ENCODE measurements at regions not wholly inside any gene's neighbourhood (a gene's known extent, or its start where the extent isn't known, plus 50 kb on each side); places are given as distances from the start of the nearest gene placed in this dataset.

DNA sequence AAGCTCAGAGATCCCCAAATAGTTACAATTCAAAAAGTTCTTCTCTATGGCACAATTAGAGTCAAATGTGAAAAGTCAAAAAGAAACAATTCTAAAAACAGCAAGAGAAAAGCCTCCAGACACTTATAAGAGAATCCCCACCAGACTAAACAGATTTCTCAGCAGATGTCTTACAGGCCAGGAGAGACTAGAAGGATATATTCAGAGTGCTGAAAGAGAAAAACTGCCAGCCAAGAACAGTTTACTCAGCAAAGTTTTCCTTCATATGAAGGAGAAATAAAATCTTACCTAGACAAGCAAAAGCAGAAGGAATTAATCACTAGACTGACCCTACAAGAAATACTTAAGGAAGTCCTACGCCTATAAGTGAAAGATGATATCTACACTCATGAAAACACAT, 176.1 kb upstream of the OPRM1 start:
- no peak for ATAC-seq (ENCODE audit: low read depth)
- TF ChIP-seq, protein P1, sequence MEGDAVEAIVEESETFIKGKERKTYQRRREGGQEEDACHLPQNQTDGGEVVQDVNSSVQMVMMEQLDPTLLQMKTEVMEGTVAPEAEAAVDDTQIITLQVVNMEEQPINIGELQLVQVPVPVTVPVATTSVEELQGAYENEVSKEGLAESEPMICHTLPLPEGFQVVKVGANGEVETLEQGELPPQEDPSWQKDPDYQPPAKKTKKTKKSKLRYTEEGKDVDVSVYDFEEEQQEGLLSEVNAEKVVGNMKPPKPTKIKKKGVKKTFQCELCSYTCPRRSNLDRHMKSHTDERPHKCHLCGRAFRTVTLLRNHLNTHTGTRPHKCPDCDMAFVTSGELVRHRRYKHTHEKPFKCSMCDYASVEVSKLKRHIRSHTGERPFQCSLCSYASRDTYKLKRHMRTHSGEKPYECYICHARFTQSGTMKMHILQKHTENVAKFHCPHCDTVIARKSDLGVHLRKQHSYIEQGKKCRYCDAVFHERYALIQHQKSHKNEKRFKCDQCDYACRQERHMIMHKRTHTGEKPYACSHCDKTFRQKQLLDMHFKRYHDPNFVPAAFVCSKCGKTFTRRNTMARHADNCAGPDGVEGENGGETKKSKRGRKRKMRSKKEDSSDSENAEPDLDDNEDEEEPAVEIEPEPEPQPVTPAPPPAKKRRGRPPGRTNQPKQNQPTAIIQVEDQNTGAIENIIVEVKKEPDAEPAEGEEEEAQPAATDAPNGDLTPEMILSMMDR (IDR thresholded peaks at IDR 0.05) = no peak
- Mint-ChIP-seq H3K4me3 (no peak overlapping the region), H3K27me3 (no peaks in the 10 kb centered on the region), H3K4me1 (no peaks in the 10 kb centered on the region), H3K36me3 (ENCODE audit: low read depth) (no peaks in the 10 kb centered on the region), H3K27ac (no peak overlapping the region), H3K9me3 (peaks cover 2% of the 10 kb centered on the region)
- no peak for DNase-seq
- ChIA-PET CTCF (no interaction called here), POLR2A (no interaction called here)
- intact Hi-C loops (cut with micrococcal nuclease) = no loop called here

- no peak for DNase-seq
- ChIA-PET POLR2A (no interaction called here), CTCF (no interaction called here)
- Mint-ChIP-seq H3K4me1 (no peaks in the 10 kb centered on the region), H3K27me3 (no peaks in the 10 kb centered on the region), H3K36me3 (ENCODE audit: low read depth) (no peaks in the 10 kb centered on the region), H3K9me3 (peaks cover 2% of the 10 kb centered on the region), H3K27ac (no peak overlapping the region), H3K4me3 (no peak overlapping the region)
- ATAC-seq (ENCODE audit: low read depth) = no peak
- TF ChIP-seq, protein P1 (IDR thresholded peaks at IDR 0.05) = no peak
- intact Hi-C loops (cut with micrococcal nuclease) = no loop called here
Measured at GRCh38 chr6:153862139-153862538, 176.9 kb upstream of the OPRM1 start.

GRCh38 chr6:153858529-153858928, 180.5 kb upstream of the OPRM1 start:
- DNase-seq = no peak
- Mint-ChIP-seq H3K27ac (no peak overlapping the region), H3K9me3 (peaks cover 2% of the 10 kb centered on the region), H3K36me3 (ENCODE audit: low read depth) (no peaks in the 10 kb centered on the region), H3K27me3 (no peaks in the 10 kb centered on the region), H3K4me1 (no peaks in the 10 kb centered on the region), H3K4me3 (no peak overlapping the region)
- CTCF ChIA-PET = no interaction called here
- TF ChIP-seq, protein P1 (IDR thresholded peaks at IDR 0.05) = no peak
- no peak for ATAC-seq (ENCODE audit: low read depth)
- POLR2A ChIA-PET = no interaction called here
- intact Hi-C loops (cut with micrococcal nuclease) = no loop called here

GRCh38 chr6:153856929-153857376, 182.1 kb upstream of the OPRM1 start:
- ATAC-seq (ENCODE audit: low read depth) (no peak), DNase-seq (no peak)
- H3K27me3 Mint-ChIP-seq = no peaks in the 10 kb centered on the region
- no peaks in the 10 kb centered on the region for H3K36me3 Mint-ChIP-seq (ENCODE audit: low read depth)
- TF ChIP-seq, protein P1 (IDR thresholded peaks at IDR 0.05) = no peak
- no peaks in the 10 kb centered on the region for H3K9me3 Mint-ChIP-seq
- no peaks in the 10 kb centered on the region for H3K4me1 Mint-ChIP-seq
- ChIA-PET CTCF (no interaction called here), POLR2A (no interaction called here)
- intact Hi-C loops (cut with micrococcal nuclease) = no loop called here
- H3K27ac Mint-ChIP-seq = no peak overlapping the region
- H3K4me3 Mint-ChIP-seq = no peak overlapping the region

GRCh38 chr6:153852481-153852880, 186.6 kb upstream of the OPRM1 start:
- Mint-ChIP-seq H3K36me3 (ENCODE audit: low read depth) (no peaks in the 10 kb centered on the region), H3K27me3 (no peaks in the 10 kb centered on the region), H3K9me3 (peaks cover 3% of the 10 kb centered on the region), H3K27ac (no peak overlapping the region), H3K4me1 (no peaks in the 10 kb centered on the region), H3K4me3 (no peak overlapping the region)
- CTCF ChIA-PET = no interaction called here
- intact Hi-C loops (cut with micrococcal nuclease) = no loop called here
- DNase-seq (no peak), ATAC-seq (ENCODE audit: low read depth) (no peak)
- TF ChIP-seq, protein P1 (IDR thresholded peaks at IDR 0.05) = no peak
- POLR2A ChIA-PET = no interaction called here
